ENCODE measurements at regions not wholly inside any gene's neighbourhood (a gene's known extent, or its start where the extent isn't known, plus 50 kb on each side); places are given as distances from the start of the nearest gene placed in this dataset.
"Not testable (repeated sequence)": the region's sequence is repeated elsewhere in the genome, so short reads cannot be mapped to it uniquely, and the experiment has no call there.

- TF ChIP-seq, protein P1, sequence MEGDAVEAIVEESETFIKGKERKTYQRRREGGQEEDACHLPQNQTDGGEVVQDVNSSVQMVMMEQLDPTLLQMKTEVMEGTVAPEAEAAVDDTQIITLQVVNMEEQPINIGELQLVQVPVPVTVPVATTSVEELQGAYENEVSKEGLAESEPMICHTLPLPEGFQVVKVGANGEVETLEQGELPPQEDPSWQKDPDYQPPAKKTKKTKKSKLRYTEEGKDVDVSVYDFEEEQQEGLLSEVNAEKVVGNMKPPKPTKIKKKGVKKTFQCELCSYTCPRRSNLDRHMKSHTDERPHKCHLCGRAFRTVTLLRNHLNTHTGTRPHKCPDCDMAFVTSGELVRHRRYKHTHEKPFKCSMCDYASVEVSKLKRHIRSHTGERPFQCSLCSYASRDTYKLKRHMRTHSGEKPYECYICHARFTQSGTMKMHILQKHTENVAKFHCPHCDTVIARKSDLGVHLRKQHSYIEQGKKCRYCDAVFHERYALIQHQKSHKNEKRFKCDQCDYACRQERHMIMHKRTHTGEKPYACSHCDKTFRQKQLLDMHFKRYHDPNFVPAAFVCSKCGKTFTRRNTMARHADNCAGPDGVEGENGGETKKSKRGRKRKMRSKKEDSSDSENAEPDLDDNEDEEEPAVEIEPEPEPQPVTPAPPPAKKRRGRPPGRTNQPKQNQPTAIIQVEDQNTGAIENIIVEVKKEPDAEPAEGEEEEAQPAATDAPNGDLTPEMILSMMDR (IDR thresholded peaks at IDR 0.05 in 2 of 3, conservative IDR thresholded peaks at IDR 0.05 in 1 of 3; ENCODE audit: control insufficient read depth in 2 of 3, extremely low read depth in 1 of 3, insufficient read depth in 1 of 3, low read depth in 3 of 3, low read length in 3 of 3) = not testable (repeated sequence)
- TF ChIP-seq POLR2A (IDR thresholded peaks at IDR 0.05; ENCODE audit: low read depth, low read length) = 0 out of 2 replicates have a peak, but pooled peaks have one; percentile 41
- TF ChIP-seq, protein P2, sequence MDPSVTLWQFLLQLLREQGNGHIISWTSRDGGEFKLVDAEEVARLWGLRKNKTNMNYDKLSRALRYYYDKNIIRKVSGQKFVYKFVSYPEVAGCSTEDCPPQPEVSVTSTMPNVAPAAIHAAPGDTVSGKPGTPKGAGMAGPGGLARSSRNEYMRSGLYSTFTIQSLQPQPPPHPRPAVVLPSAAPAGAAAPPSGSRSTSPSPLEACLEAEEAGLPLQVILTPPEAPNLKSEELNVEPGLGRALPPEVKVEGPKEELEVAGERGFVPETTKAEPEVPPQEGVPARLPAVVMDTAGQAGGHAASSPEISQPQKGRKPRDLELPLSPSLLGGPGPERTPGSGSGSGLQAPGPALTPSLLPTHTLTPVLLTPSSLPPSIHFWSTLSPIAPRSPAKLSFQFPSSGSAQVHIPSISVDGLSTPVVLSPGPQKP (IDR thresholded peaks at IDR 0.05; ENCODE audit: low read depth, low read length) = not testable (repeated sequence)
- TF ChIP-seq MXI1 (IDR thresholded peaks at IDR 0.05; ENCODE audit: low read depth, low read length); USF2 (IDR thresholded peaks at IDR 0.05; ENCODE audit: borderline replicate concordance, low read depth, low read length): not testable (repeated sequence)
These were observed 124.5 kb upstream of the PTPN20 start for GRCh38 chr10:46786518-46787320.

Data from GM12878 (cell line).